Uterus (tissue), 3 donors: ENCODE measurements at regions not wholly inside any gene's neighbourhood (a gene's known extent, or its start where the extent isn't known, plus 50 kb on each side); places are given as distances from the start of the nearest gene placed in this dataset.

Source experiments
- DNase-seq, 2 donors: peaks; one replicate each; pipeline ENCODE4 v3.0.0-alpha.2; 2019 to 2020
- H3K27ac ChIP-seq, 2 donors: fragments of 200-600 bp; sonication (generic); 1 replicate in 1 of 2; 2 replicates in 1 of 2; pipeline ENCODE4 v1.5.1; 2016 to 2018
- H3K27me3 ChIP-seq, 2 donors: fragments of 200-600 bp; sonication (generic); one replicate each; pipeline ENCODE4 v1.5.1; 2018 to 2019; ENCODE audit warnings: control low read depth in 1 of 2
- H3K36me3 ChIP-seq, 2 donors: fragments of 200-600 bp; sonication (generic); one replicate each; pipeline ENCODE4 v1.5.1; 2019; ENCODE audit warnings: control low read depth in 1 of 2
- H3K4me1 ChIP-seq, 2 donors: fragments of 200-600 bp; sonication (generic); one replicate each; pipeline ENCODE4 v1.5.1; 2018 to 2019; ENCODE audit warnings: control low read depth in 1 of 2
- H3K4me3 ChIP-seq, 2 donors: fragments of 200-600 bp; sonication (generic); 1 replicate in 1 of 2; 2 replicates in 1 of 2; pipeline ENCODE4 v1.5.1; 2018 to 2019; ENCODE audit warnings: mild to moderate bottlenecking in 1 of 2
- H3K9me3 ChIP-seq, 2 donors: fragments of 200-600 bp; sonication (generic); one replicate each; pipeline ENCODE4 v1.5.1; 2019; ENCODE audit warnings: control low read depth in 1 of 2
- POLR2A ChIP-seq, 2 donors: fragments of 450-650 bp; IDR thresholded peaks; one replicate each; pipeline ENCODE4 v1.6.1; 2016; ENCODE audit warnings: antibody characterized with exemption in 2 of 2, mild to moderate bottlenecking in 1 of 2, moderate library complexity in 1 of 2
- intact Hi-C: fragments of 100-400 bp; cut with DNase I; formaldehyde crosslinking; loops from one replicate; pipeline ENCODE4 v1.15.1; 2023; ENCODE audit warnings: low total_unique reads
- TF ChIP-seq, protein P1 (sequence below), 4 experiments: fragments of 200-600 bp in 2 of 4; fragments of 450-650 bp in 2 of 4; sonication (generic) in 2 of 4; IDR thresholded peaks; one replicate each; pipeline ENCODE4 v1.5.1; 2016 to 2019; ENCODE audit warnings: antibody characterized with exemption in 4 of 4, mild to moderate bottlenecking in 2 of 4, moderate library complexity in 1 of 4
- donor health status: DM: yes; HTN: yes; CAD: no.

DNA sequence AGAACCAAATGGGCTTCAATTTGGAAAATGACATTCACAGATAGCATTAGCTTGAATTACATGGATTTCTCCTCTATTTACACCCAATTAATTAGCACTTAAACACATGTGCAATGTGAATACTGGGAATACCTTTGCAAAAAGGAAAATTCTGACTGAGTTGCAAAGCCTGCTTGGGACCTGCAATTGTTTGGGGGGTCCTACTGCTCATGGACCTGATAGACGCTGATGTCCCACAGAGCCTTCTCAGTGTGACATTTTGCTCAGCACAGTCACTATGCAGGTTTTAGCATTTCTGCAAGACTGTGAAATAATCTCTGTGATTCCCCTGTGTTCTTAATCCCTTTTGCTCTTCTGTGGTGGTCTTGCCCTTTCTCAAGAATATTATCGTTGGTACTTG is 101.2 kb upstream of the PGRMC2 start:
- H3K27ac ChIP-seq, result peak overlapping the region in 1 of 2 donors; percentile 80
- DNase-seq, result no peak
- H3K4me3 ChIP-seq, result no peak overlapping the region
- H3K27me3 ChIP-seq, result no peaks in the 10 kb centered on the region
- intact Hi-C loops, result no loop called here
- H3K36me3 ChIP-seq, result no peaks in the 10 kb centered on the region
- peaks cover 14 to 22% of the 10 kb centered on the region in 2 donors for H3K4me1 ChIP-seq
- TF ChIP-seq POLR2A (IDR thresholded peaks at IDR 0.05), result no peak
- TF ChIP-seq, protein P1, sequence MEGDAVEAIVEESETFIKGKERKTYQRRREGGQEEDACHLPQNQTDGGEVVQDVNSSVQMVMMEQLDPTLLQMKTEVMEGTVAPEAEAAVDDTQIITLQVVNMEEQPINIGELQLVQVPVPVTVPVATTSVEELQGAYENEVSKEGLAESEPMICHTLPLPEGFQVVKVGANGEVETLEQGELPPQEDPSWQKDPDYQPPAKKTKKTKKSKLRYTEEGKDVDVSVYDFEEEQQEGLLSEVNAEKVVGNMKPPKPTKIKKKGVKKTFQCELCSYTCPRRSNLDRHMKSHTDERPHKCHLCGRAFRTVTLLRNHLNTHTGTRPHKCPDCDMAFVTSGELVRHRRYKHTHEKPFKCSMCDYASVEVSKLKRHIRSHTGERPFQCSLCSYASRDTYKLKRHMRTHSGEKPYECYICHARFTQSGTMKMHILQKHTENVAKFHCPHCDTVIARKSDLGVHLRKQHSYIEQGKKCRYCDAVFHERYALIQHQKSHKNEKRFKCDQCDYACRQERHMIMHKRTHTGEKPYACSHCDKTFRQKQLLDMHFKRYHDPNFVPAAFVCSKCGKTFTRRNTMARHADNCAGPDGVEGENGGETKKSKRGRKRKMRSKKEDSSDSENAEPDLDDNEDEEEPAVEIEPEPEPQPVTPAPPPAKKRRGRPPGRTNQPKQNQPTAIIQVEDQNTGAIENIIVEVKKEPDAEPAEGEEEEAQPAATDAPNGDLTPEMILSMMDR (IDR thresholded peaks at IDR 0.05), result no peak
- no peaks in the 10 kb centered on the region for H3K9me3 ChIP-seq

DNA sequence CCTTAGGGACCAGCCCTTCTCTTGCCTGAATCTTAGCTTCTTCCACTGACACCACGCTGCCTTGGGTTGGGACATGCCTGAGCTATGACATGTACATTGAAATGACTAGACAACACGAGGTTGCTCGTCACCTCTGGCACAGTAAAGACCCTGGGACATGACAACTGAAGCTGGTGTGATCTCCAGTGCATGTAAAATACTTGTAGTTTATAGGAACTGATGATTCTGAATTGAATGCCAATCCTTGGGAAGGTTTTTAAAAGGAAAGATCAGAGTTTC is 100.7 kb upstream of the PGRMC2 start:
- intact Hi-C loops, result no loop called here
- Histone ChIP-seq H3K4me3 (no peak overlapping the region), H3K36me3 (no peaks in the 10 kb centered on the region), H3K27me3 (no peaks in the 10 kb centered on the region), H3K27ac (peak overlapping the region; percentile 62 to 80), H3K4me1 (peaks cover 14 to 19% of the 10 kb centered on the region in 2 donors), H3K9me3 (no peaks in the 10 kb centered on the region)
- DNase-seq, result no peak
- TF ChIP-seq POLR2A (IDR thresholded peaks at IDR 0.05), result no peak
- TF ChIP-seq, protein P1 (IDR thresholded peaks at IDR 0.05), result no peak

GRCh38 chr4:128387600-128388351 is 100.2 kb upstream of the PGRMC2 start:
- DNase-seq, result no peak
- Histone ChIP-seq H3K4me3 (no peak overlapping the region), H3K27me3 (no peaks in the 10 kb centered on the region), H3K27ac (peak overlapping the region; percentile 62 to 80), H3K36me3 (no peaks in the 10 kb centered on the region), H3K9me3 (no peaks in the 10 kb centered on the region), H3K4me1 (peaks cover 14 to 19% of the 10 kb centered on the region in 2 donors)
- TF ChIP-seq, protein P1 (IDR thresholded peaks at IDR 0.05), result no peak
- no peak for TF ChIP-seq POLR2A (IDR thresholded peaks at IDR 0.05)
- intact Hi-C loops, result no loop called here

GRCh38 chr4:128386761-128387599 is 99.4 kb upstream of the PGRMC2 start:
- DNase-seq, result peak; percentile 95 to 96
- no peaks in the 10 kb centered on the region for H3K9me3 ChIP-seq
- H3K4me3 ChIP-seq, result no peak overlapping the region
- intact Hi-C loops, result no loop called here
- no peaks in the 10 kb centered on the region for H3K36me3 ChIP-seq
- TF ChIP-seq, protein P1 (IDR thresholded peaks at IDR 0.05), result peak in 1 of 4 experiments; percentile 7
- TF ChIP-seq POLR2A (IDR thresholded peaks at IDR 0.05), result no peak
- no peaks in the 10 kb centered on the region for H3K27me3 ChIP-seq
- H3K27ac ChIP-seq, result peak overlapping the region; percentile 62 to 80
- peaks cover 14 to 19% of the 10 kb centered on the region in 2 donors for H3K4me1 ChIP-seq

DNA sequence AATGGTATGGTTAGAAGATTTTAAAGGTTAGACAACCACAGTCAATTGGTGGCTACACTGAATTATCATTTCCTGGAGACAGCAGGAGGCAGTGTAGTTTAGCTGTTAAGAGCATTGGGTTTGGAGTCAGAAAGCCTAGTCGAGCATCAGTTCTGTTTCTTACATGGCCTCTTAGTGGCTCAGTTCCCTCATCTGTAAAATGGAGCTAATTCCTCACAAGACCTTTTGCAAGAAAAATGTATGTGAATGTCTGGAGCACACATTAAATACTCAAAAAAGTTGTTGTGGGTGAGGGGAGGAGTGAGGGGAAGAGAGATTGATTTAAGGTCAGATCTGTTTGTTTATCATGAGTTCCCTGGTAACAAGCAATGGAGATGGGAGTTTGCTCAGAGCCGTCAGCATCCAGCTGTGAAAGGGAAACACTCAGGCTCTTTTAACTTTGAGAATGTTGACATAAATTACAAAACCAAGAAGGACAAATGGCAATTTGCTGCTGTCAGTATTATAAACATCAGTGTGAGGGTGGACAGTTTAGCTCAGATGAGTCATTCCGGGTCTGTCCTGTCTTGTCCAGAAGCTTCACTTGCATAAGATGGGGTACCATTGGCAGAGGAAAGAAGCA is 98.2 kb upstream of the PGRMC2 start:
- H3K4me3 ChIP-seq, result no peak overlapping the region
- intact Hi-C loops, result no loop called here
- TF ChIP-seq POLR2A (IDR thresholded peaks at IDR 0.05), result no peak
- TF ChIP-seq, protein P1 (IDR thresholded peaks at IDR 0.05), result peak in 1 of 4 experiments; percentile 15
- H3K4me1 ChIP-seq, result peaks cover 14 to 19% of the 10 kb centered on the region in 2 donors
- H3K27me3 ChIP-seq, result no peaks in the 10 kb centered on the region
- H3K36me3 ChIP-seq, result no peaks in the 10 kb centered on the region
- DNase-seq, result no peak
- H3K27ac ChIP-seq, result peak overlapping the region; percentile 62 to 80
- H3K9me3 ChIP-seq, result no peaks in the 10 kb centered on the region
